CD14-positive monocyte (primary cell): ENCODE measurements at regions not wholly inside any gene's neighbourhood (a gene's known extent, or its start where the extent isn't known, plus 50 kb on each side); places are given as distances from the start of the nearest gene placed in this dataset.

Experiments
- DNase-seq, 3 donors: peaks; one replicate each; pipeline ENCODE4 v3.0.0-alpha.2; 2011 to 2022
- H2AFZ ChIP-seq: 2 replicates; pipeline ENCODE4 v1.6.0; 2012; ENCODE audit warnings: mild to moderate bottlenecking, low read depth, low read length, inconsistent platforms; ENCODE audit not compliant: insufficient read depth, poor library complexity, severe bottlenecking
- H3K27ac ChIP-seq, 2 donors: 1 replicate in 1 of 2; 2 replicates in 1 of 2; pipeline ENCODE4 v1.5.1; 2012 to 2013; ENCODE audit warnings: low read length in 2 of 2, control low read depth in 1 of 2, inconsistent platforms in 1 of 2, low read depth in 1 of 2, mild to moderate bottlenecking in 1 of 2
- H3K27me3 ChIP-seq, 2 donors: one replicate each; pipeline versions ENCODE4 v1.6.0 to v1.6.1; 2011 to 2013; ENCODE audit warnings: low read length in 2 of 2; ENCODE audit not compliant: control insufficient read depth in 2 of 2, insufficient read depth in 2 of 2
- H3K36me3 ChIP-seq, 2 donors: replicated peaks in 1 of 2; 1 replicate in 1 of 2; 2 replicates in 1 of 2; pipeline versions ENCODE4 v1.5.1 to v1.6.1; 2012 to 2013; ENCODE audit warnings: low read length in 2 of 2, control low read depth in 1 of 2, inconsistent platforms in 1 of 2, mild to moderate bottlenecking in 1 of 2; ENCODE audit not compliant: insufficient read depth in 2 of 2, control insufficient read depth in 1 of 2
- H3K4me1 ChIP-seq, 2 donors: 1 replicate in 1 of 2; 2 replicates in 1 of 2; pipeline versions ENCODE4 v1.5.1 to v1.6.1; 2012 to 2013; ENCODE audit warnings: low read length in 2 of 2, control low read depth in 1 of 2, inconsistent platforms in 1 of 2, mild to moderate bottlenecking in 1 of 2, moderate library complexity in 1 of 2; ENCODE audit not compliant: insufficient read depth in 2 of 2, control insufficient read depth in 1 of 2
- H3K4me2 ChIP-seq: replicated peaks from 2 replicates; pipeline ENCODE3; 2012; ENCODE audit warnings: low read length, moderate library complexity, mild to moderate bottlenecking; ENCODE audit not compliant: poor library complexity, severe bottlenecking; ENCODE audit errors: extremely low read depth
- H3K4me3 ChIP-seq, 3 experiments: fragments of 200-600 bp in 1 of 3; sonication (generic) in 1 of 3; replicated peaks in 1 of 3; 1 replicate in 2 of 3; 2 replicates in 1 of 3; pipeline ENCODE4 v1.5.1; 2011 to 2013; ENCODE audit warnings: low read length in 3 of 3, mild to moderate bottlenecking in 3 of 3, control low read depth in 2 of 3, low read depth in 2 of 3, inconsistent platforms in 1 of 3, moderate library complexity in 1 of 3
- H3K79me2 ChIP-seq: 2 replicates; pipeline ENCODE4 v1.6.0; 2012; ENCODE audit warnings: mild to moderate bottlenecking, control low read depth, inconsistent platforms, low read length, moderate library complexity; ENCODE audit not compliant: insufficient read depth
- H3K9ac ChIP-seq: 2 replicates; pipeline ENCODE4 v1.6.0; 2017; ENCODE audit warnings: low read length, mild to moderate bottlenecking; ENCODE audit not compliant: insufficient read depth, poor library complexity, severe bottlenecking
- H3K9me3 ChIP-seq, 2 donors: replicated peaks in 1 of 2; 1 replicate in 1 of 2; 2 replicates in 1 of 2; pipeline versions ENCODE4 v1.5.1 to v1.6.1; 2012 to 2013; ENCODE audit warnings: low read length in 2 of 2, control low read depth in 1 of 2; ENCODE audit not compliant: control insufficient read depth in 1 of 2, insufficient read depth in 1 of 2
- H4K20me1 ChIP-seq: 2 replicates; pipeline ENCODE4 v1.6.0; 2012; ENCODE audit warnings: mild to moderate bottlenecking, low read length, control low read depth, moderate library complexity; ENCODE audit not compliant: insufficient read depth
- H3K27ac Mint-ChIP-seq, 7 donors: one replicate each; pipeline ENCODE4 v1.8.0; 2020; ENCODE audit warnings: mild to moderate bottlenecking in 7 of 7, mixed read lengths in 7 of 7, moderate library complexity in 6 of 7, inconsistent platforms in 2 of 7
- H3K27me3 Mint-ChIP-seq, 3 donors: one replicate each; pipeline ENCODE4 v1.8.0; 2021 to 2022; ENCODE audit warnings: low read depth in 3 of 3, mild to moderate bottlenecking in 3 of 3, mixed read lengths in 3 of 3, moderate library complexity in 3 of 3, inconsistent platforms in 1 of 3
- H3K36me3 Mint-ChIP-seq, 2 donors: one replicate each; pipeline ENCODE4 v1.8.0; 2020; ENCODE audit warnings: mixed read lengths in 2 of 2, inconsistent platforms in 1 of 2, mild to moderate bottlenecking in 1 of 2
- H3K4me1 Mint-ChIP-seq: one replicate; pipeline ENCODE4 v1.8.0; 2020; ENCODE audit warnings: mild to moderate bottlenecking, mixed read lengths
- H3K4me3 Mint-ChIP-seq, 2 donors: one replicate each; pipeline ENCODE4 v1.8.0; 2020; ENCODE audit warnings: mild to moderate bottlenecking in 2 of 2, mixed read lengths in 2 of 2, moderate library complexity in 1 of 2
- H3K9me3 Mint-ChIP-seq, 7 donors: one replicate each; pipeline ENCODE4 v1.8.0; 2020 to 2022; ENCODE audit warnings: mixed read lengths in 7 of 7, mild to moderate bottlenecking in 6 of 7, moderate library complexity in 6 of 7, inconsistent platforms in 2 of 7
- CTCF ChIP-seq: fragments of 200-600 bp; IDR thresholded peaks from one replicate; pipeline ENCODE4 v1.8.0; 2022; ENCODE audit warnings: antibody characterized with exemption, mild to moderate bottlenecking
- WGBS: methylation state at CpG from one replicate; pipeline ENCODE4 v1.1.5; 2013; ENCODE audit warnings: missing lambda C conversion rate; ENCODE audit not compliant: insufficient coverage; 5-methylcytosine and 5-hydroxymethylcytosine counted together
- intact Hi-C, 2 donors: fragments of 100-400 bp; cut with micrococcal nuclease; formaldehyde crosslinking; loops; one replicate each; pipeline versions ENCODE4 v1.15.0 to v1.15.1; 2023

DNA sequence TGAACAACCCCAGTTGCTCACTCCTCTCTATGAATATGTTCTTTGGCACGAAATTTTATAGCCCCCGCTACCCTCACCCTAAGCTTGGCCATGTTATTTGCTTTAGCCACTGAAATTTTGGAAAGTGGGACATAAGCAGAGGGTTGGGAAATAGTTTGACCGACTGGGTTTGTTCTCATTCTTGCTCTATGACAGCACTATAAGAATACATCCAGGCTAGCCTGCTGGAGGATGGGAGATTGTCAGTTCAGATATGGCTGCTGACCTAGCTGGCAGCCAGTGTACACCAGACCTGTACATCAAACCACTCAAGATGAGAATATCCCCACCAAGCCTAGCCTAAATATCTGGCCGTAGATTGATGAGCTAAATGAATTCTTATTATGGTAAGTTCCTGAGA, 298.1 kb downstream of the PDGFC start:
- intact Hi-C loops = no loop called here
- no peak overlapping the region for H3K9ac ChIP-seq
- H3K79me2 ChIP-seq = no peaks in the 10 kb centered on the region
- DNase-seq = no peak
- H3K27me3 Mint-ChIP-seq = no peaks in the 10 kb centered on the region
- no CpG with 5 or more reads among the region's 4 CpGs for WGBS
- no peak for TF ChIP-seq CTCF
- H3K27ac ChIP-seq = no peak overlapping the region
- H3K4me3 ChIP-seq = no peak overlapping the region
- H3K27me3 ChIP-seq = no peaks in the 10 kb centered on the region
- no peak overlapping the region for H2AFZ ChIP-seq
- H4K20me1 ChIP-seq = no peaks in the 10 kb centered on the region
- H3K36me3 ChIP-seq = no peaks in the 10 kb centered on the region
- H3K4me2 ChIP-seq = no peak overlapping the region
- H3K9me3 ChIP-seq = no peaks in the 10 kb centered on the region
- no peak overlapping the region for H3K27ac Mint-ChIP-seq
- H3K4me3 Mint-ChIP-seq = no peak overlapping the region
- H3K9me3 Mint-ChIP-seq = peaks cover 0 to 2% (median 0%) of the 10 kb centered on the region in 7 donors
- no peaks in the 10 kb centered on the region for H3K4me1 Mint-ChIP-seq
- H3K36me3 Mint-ChIP-seq = no peaks in the 10 kb centered on the region
- H3K4me1 ChIP-seq = no peaks in the 10 kb centered on the region

GRCh38 chr4:156672492-156673305, 298.9 kb downstream of the PDGFC start:
- peaks cover 0 to 2% (median 0%) of the 10 kb centered on the region in 7 donors for H3K9me3 Mint-ChIP-seq
- no peak for TF ChIP-seq CTCF
- no CpG with 5 or more reads among the region's 6 CpGs for WGBS

More at GRCh38 chr4:156672492-156673305, 298.9 kb downstream of the PDGFC start:
- H3K27me3 Mint-ChIP-seq = no peaks in the 10 kb centered on the region
- Histone ChIP-seq H3K36me3 (no peaks in the 10 kb centered on the region), H3K4me1 (no peaks in the 10 kb centered on the region), H3K4me3 (no peak overlapping the region), H2AFZ (no peak overlapping the region), H3K9ac (no peak overlapping the region), H3K27ac (no peak overlapping the region), H3K4me2 (no peak overlapping the region), H3K79me2 (no peaks in the 10 kb centered on the region), H3K9me3 (no peaks in the 10 kb centered on the region), H4K20me1 (no peaks in the 10 kb centered on the region), H3K27me3 (no peaks in the 10 kb centered on the region)
- no peak overlapping the region for H3K4me3 Mint-ChIP-seq
- H3K36me3 Mint-ChIP-seq = no peaks in the 10 kb centered on the region
- H3K4me1 Mint-ChIP-seq = no peaks in the 10 kb centered on the region
- no peak overlapping the region for H3K27ac Mint-ChIP-seq
- intact Hi-C loops = no loop called here
- DNase-seq = no peak
